Keratinocyte (primary cell): ENCODE measurements at regions not wholly inside any gene's neighbourhood (a gene's known extent, or its start where the extent isn't known, plus 50 kb on each side); places are given as distances from the start of the nearest gene placed in this dataset.

ENCODE experiments used
- DNase-seq: peaks from one replicate; pipeline ENCODE4 v3.0.0-alpha.2; 2011; ENCODE audit warnings: low read depth, missing footprints, low spot score
- FAIRE-seq: peaks from 2 replicates; lab custom pipeline; 2011; peaks lifted over from hg19 to GRCh38; lab: Jason Lieb, UNC
- H2AFZ ChIP-seq: 2 replicates; pipeline ENCODE4 v1.6.0; 2012; ENCODE audit warnings: low read length, control low read depth, inconsistent platforms; ENCODE audit not compliant: control insufficient read depth
- H3K27ac ChIP-seq: 2 replicates; pipeline ENCODE4 v1.5.1; 2011; ENCODE audit warnings: low read length; ENCODE audit not compliant: control insufficient read depth, insufficient read depth
- H3K27me3 ChIP-seq: 3 replicates; pipeline ENCODE4 v1.6.0; 2011; ENCODE audit warnings: low read length; ENCODE audit not compliant: control insufficient read depth, insufficient read depth; ENCODE audit errors: extremely low read depth
- H3K36me3 ChIP-seq, 2 experiments: 2 replicates in 1 of 2; 3 replicates in 1 of 2; pipeline ENCODE4 v1.5.1; 2011; ENCODE audit warnings: low read length in 2 of 2, mild to moderate bottlenecking in 1 of 2; ENCODE audit not compliant: control insufficient read depth in 2 of 2, insufficient read depth in 2 of 2; ENCODE audit errors: extremely low read depth in 1 of 2
- H3K4me1 ChIP-seq: 3 replicates; pipeline ENCODE4 v1.5.1; 2011; ENCODE audit warnings: low read length; ENCODE audit not compliant: control insufficient read depth, insufficient read depth; ENCODE audit errors: extremely low read depth
- H3K4me2 ChIP-seq: 3 replicates; pipeline ENCODE4 v1.6.0; 2011; ENCODE audit warnings: low read depth, low read length; ENCODE audit not compliant: control insufficient read depth, insufficient read depth; ENCODE audit errors: extremely low read depth
- H3K4me3 ChIP-seq, 3 experiments: fragments of 200-600 bp in 1 of 3; sonication (generic) in 1 of 3; 2 replicates in 2 of 3; 3 replicates in 1 of 3; pipeline ENCODE4 v1.5.1; 2011 to 2016; ENCODE audit warnings: low read length in 3 of 3, mild to moderate bottlenecking in 3 of 3, control low read depth in 2 of 3, inconsistent platforms in 1 of 3, low read depth in 1 of 3, mixed read lengths in 1 of 3, mixed run types in 1 of 3, moderate library complexity in 1 of 3; ENCODE audit not compliant: control insufficient read depth in 2 of 3, insufficient read depth in 2 of 3; ENCODE audit errors: extremely low read depth in 1 of 3
- H3K79me2 ChIP-seq: 2 replicates; pipeline ENCODE4 v1.6.0; 2012; ENCODE audit warnings: low read length; ENCODE audit not compliant: control insufficient read depth, insufficient read depth
- H3K9ac ChIP-seq: 3 replicates; pipeline ENCODE4 v1.6.0; 2011; ENCODE audit warnings: low read length; ENCODE audit not compliant: control insufficient read depth, insufficient read depth; ENCODE audit errors: extremely low read depth
- H3K9me1 ChIP-seq: 3 replicates; pipeline ENCODE4 v1.6.0; 2011; ENCODE audit warnings: low read length; ENCODE audit not compliant: control insufficient read depth, insufficient read depth; ENCODE audit errors: extremely low read depth
- H3K9me3 ChIP-seq: 2 replicates; pipeline ENCODE4 v1.5.1; 2012; ENCODE audit warnings: low read depth, low read length; ENCODE audit not compliant: control insufficient read depth
- H4K20me1 ChIP-seq: 3 replicates; pipeline ENCODE4 v1.6.0; 2011; ENCODE audit warnings: low read length; ENCODE audit not compliant: control insufficient read depth, insufficient read depth; ENCODE audit errors: extremely low read depth
- EZH2 ChIP-seq: IDR thresholded peaks from one replicate; pipeline ENCODE4 v1.6.1; 2012; ENCODE audit warnings: inconsistent platforms, mild to moderate bottlenecking, low read length, moderate library complexity
- dilution Hi-C: fragments of 300-500 bp; cut with MboI; formaldehyde crosslinking; loops from one replicate; pipeline ENCODE4 v1.7.0; 2020; ENCODE audit warnings: low sequenced_read_pairs; ENCODE audit not compliant: extremely low pct_ligation_motif_present
- TF ChIP-seq, protein P1 (sequence below), 3 experiments: IDR thresholded peaks in 1 of 3; conservative IDR thresholded peaks in 1 of 3; optimal IDR thresholded peaks in 1 of 3; 2 replicates in 2 of 3; 3 replicates in 1 of 3; pipeline versions ENCODE3 to v1.5.1; 2011; ENCODE audit warnings: low read length in 3 of 3, mild to moderate bottlenecking in 3 of 3, moderate library complexity in 2 of 3, control low read depth in 1 of 3, inconsistent platforms in 1 of 3; ENCODE audit not compliant: insufficient read depth in 2 of 3; ENCODE audit errors: extremely low read depth in 1 of 3

DNA sequence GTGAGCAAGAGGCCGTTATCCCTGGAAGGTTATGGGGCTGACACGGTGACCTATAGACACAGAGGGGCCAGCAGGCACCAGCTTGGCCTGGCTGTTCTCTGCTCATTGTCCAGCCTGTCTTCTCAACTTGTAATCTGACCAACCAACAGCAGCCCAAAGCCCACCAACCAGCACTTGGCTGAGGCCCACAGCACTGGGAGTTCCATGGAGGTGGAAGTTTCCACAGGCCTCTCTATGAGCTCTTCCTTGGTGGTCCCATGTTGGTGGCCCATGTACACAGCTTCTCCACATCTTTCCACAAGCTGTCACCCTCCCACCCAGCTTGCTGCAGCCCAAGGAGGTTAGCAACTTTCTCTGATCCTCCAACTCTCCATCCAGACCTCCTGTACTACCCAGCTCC lies 56.2 kb upstream of the KLHL31 start:
- TF ChIP-seq, protein P1, sequence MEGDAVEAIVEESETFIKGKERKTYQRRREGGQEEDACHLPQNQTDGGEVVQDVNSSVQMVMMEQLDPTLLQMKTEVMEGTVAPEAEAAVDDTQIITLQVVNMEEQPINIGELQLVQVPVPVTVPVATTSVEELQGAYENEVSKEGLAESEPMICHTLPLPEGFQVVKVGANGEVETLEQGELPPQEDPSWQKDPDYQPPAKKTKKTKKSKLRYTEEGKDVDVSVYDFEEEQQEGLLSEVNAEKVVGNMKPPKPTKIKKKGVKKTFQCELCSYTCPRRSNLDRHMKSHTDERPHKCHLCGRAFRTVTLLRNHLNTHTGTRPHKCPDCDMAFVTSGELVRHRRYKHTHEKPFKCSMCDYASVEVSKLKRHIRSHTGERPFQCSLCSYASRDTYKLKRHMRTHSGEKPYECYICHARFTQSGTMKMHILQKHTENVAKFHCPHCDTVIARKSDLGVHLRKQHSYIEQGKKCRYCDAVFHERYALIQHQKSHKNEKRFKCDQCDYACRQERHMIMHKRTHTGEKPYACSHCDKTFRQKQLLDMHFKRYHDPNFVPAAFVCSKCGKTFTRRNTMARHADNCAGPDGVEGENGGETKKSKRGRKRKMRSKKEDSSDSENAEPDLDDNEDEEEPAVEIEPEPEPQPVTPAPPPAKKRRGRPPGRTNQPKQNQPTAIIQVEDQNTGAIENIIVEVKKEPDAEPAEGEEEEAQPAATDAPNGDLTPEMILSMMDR (optimal IDR thresholded peaks at IDR 0.05 in 1 of 3, IDR thresholded peaks at IDR 0.05 in 1 of 3, conservative IDR thresholded peaks at IDR 0.05 in 1 of 3; ENCODE audit: extremely low read depth in 1 of 3, insufficient read depth in 2 of 3, low read length in 3 of 3) = no peak
- no peak for TF ChIP-seq EZH2
- dilution Hi-C loops = no loop called here
- H3K4me1 ChIP-seq = peaks cover 4% of the 10 kb centered on the region

DNA sequence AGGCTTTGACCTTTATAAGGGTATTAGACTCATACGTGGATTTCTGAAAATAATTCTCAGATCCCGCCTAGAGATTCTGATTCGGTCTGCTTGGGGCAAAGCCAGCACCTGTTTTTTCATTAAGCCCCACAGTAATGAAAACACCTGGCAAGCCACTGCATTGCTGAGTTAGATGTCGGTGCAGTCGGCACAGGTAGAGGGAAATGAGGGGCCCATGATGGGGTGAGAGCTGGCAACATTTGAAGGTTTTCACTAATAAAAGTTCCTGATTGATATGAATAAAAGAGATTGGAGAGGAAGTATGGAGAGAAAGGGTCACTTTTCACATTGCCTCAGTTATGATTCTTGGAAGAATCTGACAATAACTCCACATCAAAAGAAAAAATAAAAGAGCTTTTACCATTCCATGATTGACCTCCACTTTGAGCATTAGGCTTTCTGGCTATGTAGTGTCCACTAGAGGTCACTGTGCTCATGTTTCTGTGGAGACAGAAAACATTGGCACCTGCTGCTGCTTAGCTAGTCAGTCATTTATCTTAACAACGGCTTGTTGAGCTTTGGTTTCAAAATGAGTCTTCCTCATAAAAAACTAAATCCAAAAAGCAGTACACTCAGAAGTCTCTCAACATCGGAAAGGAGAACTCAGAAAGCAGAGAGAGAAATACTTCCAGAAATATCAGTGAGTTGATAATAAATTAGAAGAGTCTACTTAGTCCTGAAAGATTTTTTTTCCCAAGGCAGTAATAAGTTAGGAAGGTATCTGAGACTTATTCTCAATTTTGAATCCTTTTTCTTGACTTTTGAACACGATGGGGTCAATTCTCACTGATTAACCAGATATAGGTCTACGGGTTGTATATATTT lies 53.3 kb upstream of the KLHL31 start:
- peak overlapping the region; percentile 33 for H3K4me2 ChIP-seq
- H2AFZ ChIP-seq = no peak overlapping the region
- DNase-seq = peak; percentile 32
- no peak overlapping the region for H3K9ac ChIP-seq
- dilution Hi-C loops = no loop called here
- no peaks in the 10 kb centered on the region for H4K20me1 ChIP-seq
- peak; percentile 93 for FAIRE-seq
- no peaks in the 10 kb centered on the region for H3K9me3 ChIP-seq
- no peaks in the 10 kb centered on the region for H3K27me3 ChIP-seq
- H3K36me3 ChIP-seq = no peaks in the 10 kb centered on the region
- no peak overlapping the region for H3K4me3 ChIP-seq
- no peak for TF ChIP-seq EZH2
- TF ChIP-seq, protein P1 (optimal IDR thresholded peaks at IDR 0.05 in 1 of 3, IDR thresholded peaks at IDR 0.05 in 1 of 3, conservative IDR thresholded peaks at IDR 0.05 in 1 of 3; ENCODE audit: extremely low read depth in 1 of 3, insufficient read depth in 2 of 3, low read length in 3 of 3) = peak; percentile 73 to 78 (median 76)
- H3K79me2 ChIP-seq = no peaks in the 10 kb centered on the region
- peaks cover 4% of the 10 kb centered on the region for H3K4me1 ChIP-seq
- no peak overlapping the region for H3K27ac ChIP-seq
- H3K9me1 ChIP-seq = no peaks in the 10 kb centered on the region

More for the DNA sequence above, 56.2 kb upstream of the KLHL31 start:
- H4K20me1 ChIP-seq = no peaks in the 10 kb centered on the region
- no peaks in the 10 kb centered on the region for H3K27me3 ChIP-seq
- H3K4me2 ChIP-seq = no peak overlapping the region
- H2AFZ ChIP-seq = no peak overlapping the region
- no peak overlapping the region for H3K9ac ChIP-seq
- H3K79me2 ChIP-seq = no peaks in the 10 kb centered on the region
- no peak for DNase-seq
- H3K36me3 ChIP-seq = no peaks in the 10 kb centered on the region
- no peak overlapping the region for H3K27ac ChIP-seq
- no peak for FAIRE-seq
- H3K9me3 ChIP-seq = no peaks in the 10 kb centered on the region
- no peak overlapping the region for H3K4me3 ChIP-seq
- no peaks in the 10 kb centered on the region for H3K9me1 ChIP-seq
